ENCODE measurements at regions not wholly inside any gene's neighbourhood (a gene's known extent, or its start where the extent isn't known, plus 50 kb on each side); places are given as distances from the start of the nearest gene placed in this dataset.
A peak's percentile ranks its signal among the peaks of the same experiment; 100 is the strongest.

DNA sequence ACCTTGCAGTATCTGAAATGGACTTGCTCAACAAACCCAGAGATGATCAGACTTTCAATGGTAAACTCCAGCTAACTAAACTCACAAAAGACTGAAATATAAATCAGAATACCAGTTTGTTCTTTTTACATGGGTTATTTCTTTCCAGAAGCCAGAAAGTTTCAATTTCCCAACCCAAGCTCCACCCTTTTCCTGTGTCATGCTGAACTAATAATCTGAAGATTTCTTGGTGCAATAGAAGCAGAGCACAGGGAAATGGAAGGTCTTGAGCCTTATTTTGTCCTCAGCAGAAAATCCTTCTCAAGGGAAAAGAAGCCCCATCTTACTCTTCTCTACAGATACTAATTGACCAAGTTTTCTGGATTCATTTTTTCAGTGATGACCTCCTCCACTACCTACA lies 93.3 kb upstream of the PAPOLG start:
- Mint-ChIP-seq H3K4me3 (no peak overlapping the region), H3K9me3 (peaks cover 0 to 6% (median 0%) of the 10 kb centered on the region in 9 donors), H3K4me1 (peaks cover 0 to 28% (median 1%) of the 10 kb centered on the region in 4 donors), H3K36me3 (peaks cover 0 to 7% (median 0%) of the 10 kb centered on the region in 3 donors), H3K27ac (no peak overlapping the region), H3K27me3 (peaks cover 0 to 14% (median 7%) of the 10 kb centered on the region in 5 donors)
- no peak for DNase-seq
- POLR2A ChIA-PET: no interaction called here
- no peak for ATAC-seq

DNA sequence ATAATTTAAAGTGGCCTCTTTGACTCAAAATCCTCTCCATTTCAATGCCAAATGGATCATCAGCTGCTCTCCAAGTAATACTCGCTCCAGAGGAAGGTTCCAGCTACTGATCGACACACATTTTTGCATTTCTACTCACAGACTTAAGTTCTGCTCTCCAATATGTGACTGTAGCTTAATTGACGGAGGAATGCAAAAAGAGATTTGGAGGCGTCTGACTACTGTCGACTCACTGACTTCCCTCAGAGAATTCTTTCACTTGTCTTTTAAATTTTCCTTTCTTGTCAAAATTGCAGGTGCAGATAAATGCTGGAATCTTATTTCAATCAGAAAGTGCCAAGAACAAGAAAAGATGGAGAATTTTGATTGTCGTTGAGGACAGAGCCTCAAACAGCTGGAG lies 84.1 kb upstream of the PAPOLG start:
- Mint-ChIP-seq H3K4me1 (peaks cover 0 to 6% (median under 1%) of the 10 kb centered on the region in 4 donors), H3K36me3 (no peaks in the 10 kb centered on the region), H3K27ac (no peak overlapping the region), H3K4me3 (no peak overlapping the region), H3K9me3 (no peaks in the 10 kb centered on the region), H3K27me3 (no peaks in the 10 kb centered on the region)
- no peak for ATAC-seq
- no peak for DNase-seq
- POLR2A ChIA-PET: interaction anchor here (0.6 kb wide), 1 partner anchor 1896 kb away, joined by 9 read pairs; no protein-coding TSS in a partner anchor

- POLR2A ChIA-PET: no interaction called here
- Mint-ChIP-seq H3K27me3 (no peaks in the 10 kb centered on the region), H3K9me3 (no peaks in the 10 kb centered on the region), H3K27ac (peak overlapping the region in 1 of 10 donors; percentile 34), H3K4me3 (no peak overlapping the region), H3K36me3 (no peaks in the 10 kb centered on the region), H3K4me1 (peaks cover 0 to 6% (median under 1%) of the 10 kb centered on the region in 4 donors)
- DNase-seq (peak; percentile 44 to 84 (median 68)), ATAC-seq (peak; percentile 96 to 98)
These were observed 81.4 kb upstream of the PAPOLG start for GRCh38 chr2:60674524-60675165.

DNA sequence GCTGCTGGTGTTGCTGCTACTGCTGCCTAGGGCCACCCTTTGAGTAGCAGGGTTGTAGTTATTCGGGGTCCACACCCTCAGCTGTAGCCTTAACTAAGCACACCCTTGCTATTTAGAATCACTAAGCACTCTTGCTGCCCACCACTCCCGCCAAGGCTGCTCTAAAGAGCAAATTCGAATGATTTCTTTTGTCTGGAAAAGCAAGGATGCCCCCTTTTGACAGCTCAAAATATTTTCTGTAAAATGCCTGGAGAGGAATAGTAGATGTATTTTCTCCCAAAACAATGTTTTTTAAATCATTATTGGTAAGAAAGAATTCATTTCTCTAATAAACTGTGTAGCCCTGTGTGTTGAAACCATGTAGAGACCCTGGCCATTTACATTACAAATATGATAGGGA lies 80.8 kb upstream of the PAPOLG start:
- Mint-ChIP-seq H3K4me1 (peaks cover 0 to 6% (median under 1%) of the 10 kb centered on the region in 4 donors), H3K36me3 (no peaks in the 10 kb centered on the region), H3K27me3 (peaks cover 0 to 5% (median 2%) of the 10 kb centered on the region in 5 donors), H3K27ac (no peak overlapping the region), H3K9me3 (no peaks in the 10 kb centered on the region), H3K4me3 (no peak overlapping the region)
- DNase-seq (no peak), ATAC-seq (no peak)
- POLR2A ChIA-PET: no interaction called here

DNA sequence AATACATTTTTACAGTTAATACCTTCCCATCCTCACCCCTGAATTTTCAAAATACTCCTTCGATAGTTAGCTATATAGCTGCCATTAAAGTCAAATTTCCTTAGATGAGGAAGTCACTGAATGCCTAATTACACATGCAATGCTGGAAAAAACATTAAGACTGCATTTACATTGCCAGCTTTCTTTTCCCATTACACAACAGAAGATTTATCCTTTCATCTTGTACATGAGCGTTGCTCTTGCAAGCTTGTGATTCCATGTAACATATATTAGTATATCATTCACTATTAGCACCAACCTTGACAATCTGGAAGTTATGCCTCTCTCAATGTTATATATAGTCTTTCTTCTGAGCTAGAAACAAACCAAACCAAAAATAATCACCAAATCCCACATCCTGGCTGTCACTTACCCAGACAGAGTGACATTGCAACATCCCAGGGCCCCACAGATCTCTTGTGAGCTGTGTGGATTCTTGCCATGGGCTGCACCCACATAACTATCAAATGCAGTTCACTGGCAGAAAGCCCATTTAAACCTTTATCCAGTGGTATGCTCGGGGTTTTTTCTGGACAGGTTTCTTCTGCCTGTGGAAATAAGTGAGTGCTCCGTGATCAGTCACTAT lies 79.2 kb upstream of the PAPOLG start:
- Mint-ChIP-seq H3K9me3 (no peaks in the 10 kb centered on the region), H3K4me1 (peaks cover 0 to 6% (median under 1%) of the 10 kb centered on the region in 4 donors), H3K27ac (no peak overlapping the region), H3K36me3 (no peaks in the 10 kb centered on the region), H3K27me3 (peaks cover 0 to 5% (median 2%) of the 10 kb centered on the region in 5 donors), H3K4me3 (no peak overlapping the region)
- no peak for DNase-seq
- POLR2A ChIA-PET: no interaction called here
- no peak for ATAC-seq

DNA sequence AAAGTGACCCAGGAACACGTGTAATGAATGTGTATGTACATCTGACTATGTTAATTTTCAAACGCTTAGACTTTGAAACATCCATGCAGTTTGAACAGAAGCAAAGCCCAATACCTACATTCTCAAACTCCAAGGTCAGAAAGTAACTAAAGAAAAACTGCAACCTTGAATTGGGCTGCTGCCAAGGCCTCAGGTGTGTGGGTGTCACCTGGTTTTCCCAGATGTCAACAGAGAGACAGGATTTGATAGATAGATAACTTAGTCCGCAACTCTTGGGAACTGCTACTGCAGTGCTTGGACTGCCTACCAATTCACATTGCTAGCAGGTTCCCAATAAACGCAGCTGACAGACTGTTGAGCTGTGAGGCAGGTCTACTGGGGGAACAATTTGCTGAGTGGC lies 78.7 kb upstream of the PAPOLG start:
- Mint-ChIP-seq H3K4me1 (peaks cover 0 to 6% (median under 1%) of the 10 kb centered on the region in 4 donors), H3K27me3 (peaks cover 0 to 5% (median 2%) of the 10 kb centered on the region in 5 donors), H3K4me3 (no peak overlapping the region), H3K9me3 (no peaks in the 10 kb centered on the region), H3K27ac (no peak overlapping the region), H3K36me3 (no peaks in the 10 kb centered on the region)
- POLR2A ChIA-PET: interaction anchor here (0.7 kb wide), 1 partner anchor 9 kb away, joined by 3 read pairs; no protein-coding TSS in a partner anchor
- DNase-seq (no peak), ATAC-seq (no peak)

GRCh38 chr2:60678551-60678950 lies 77.5 kb upstream of the PAPOLG start:
- H3K4me3 Mint-ChIP-seq: no peak overlapping the region
- no peak overlapping the region for H3K27ac Mint-ChIP-seq
- ATAC-seq (no peak), DNase-seq (no peak)
- POLR2A ChIA-PET: no interaction called here
- no peaks in the 10 kb centered on the region for H3K9me3 Mint-ChIP-seq
- no peaks in the 10 kb centered on the region for H3K36me3 Mint-ChIP-seq
- peaks cover 0 to 10% (median 4%) of the 10 kb centered on the region in 5 donors for H3K27me3 Mint-ChIP-seq
- peaks cover 0 to 6% (median under 1%) of the 10 kb centered on the region in 4 donors for H3K4me1 Mint-ChIP-seq

GRCh38 chr2:60679036-60679780 lies 76.9 kb upstream of the PAPOLG start:
- no peaks in the 10 kb centered on the region for H3K36me3 Mint-ChIP-seq
- ATAC-seq (no peak), DNase-seq (no peak)
- H3K4me3 Mint-ChIP-seq: no peak overlapping the region
- peaks cover 0 to 6% (median under 1%) of the 10 kb centered on the region in 4 donors for H3K4me1 Mint-ChIP-seq
- peaks cover 0 to 10% (median 4%) of the 10 kb centered on the region in 5 donors for H3K27me3 Mint-ChIP-seq
- peak overlapping the region in 1 of 10 donors; percentile 35 for H3K27ac Mint-ChIP-seq
- POLR2A ChIA-PET: no interaction called here
- no peaks in the 10 kb centered on the region for H3K9me3 Mint-ChIP-seq

DNA sequence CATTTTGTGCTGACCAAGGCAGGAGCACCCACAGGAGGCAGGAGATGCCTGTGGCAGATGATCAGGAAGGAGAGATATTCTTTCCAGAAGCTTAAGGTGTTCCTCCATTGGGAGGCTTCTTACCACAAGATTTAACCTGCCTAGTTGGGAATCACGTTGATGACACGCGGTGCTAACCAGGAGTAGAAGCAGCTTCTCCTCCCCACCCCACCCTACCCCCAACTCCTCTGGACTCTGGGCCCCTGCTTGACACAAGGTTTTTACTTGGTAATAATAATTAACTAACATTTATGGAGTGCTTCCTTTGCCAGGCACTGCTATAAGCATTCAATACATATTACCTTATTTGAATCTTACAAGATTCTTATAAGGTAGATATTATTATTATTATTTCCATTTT lies 62.5 kb upstream of the PAPOLG start:
- H3K4me1 Mint-ChIP-seq: no peaks in the 10 kb centered on the region
- H3K27ac Mint-ChIP-seq: no peak overlapping the region
- peaks cover 0 to 7% (median 3%) of the 10 kb centered on the region in 5 donors for H3K27me3 Mint-ChIP-seq
- DNase-seq (no peak), ATAC-seq (no peak)
- H3K9me3 Mint-ChIP-seq: no peaks in the 10 kb centered on the region
- POLR2A ChIA-PET: no interaction called here
- no peaks in the 10 kb centered on the region for H3K36me3 Mint-ChIP-seq
- no peak overlapping the region for H3K4me3 Mint-ChIP-seq

GRCh38 chr2:60695793-60696192 lies 60.3 kb upstream of the PAPOLG start:
- POLR2A ChIA-PET: interaction anchor here (0.5 kb wide), 1 partner anchor 14 kb away, joined by 3 read pairs; no protein-coding TSS in a partner anchor
- Mint-ChIP-seq H3K27ac (no peak overlapping the region), H3K27me3 (peaks cover 0 to 6% (median 0%) of the 10 kb centered on the region in 5 donors), H3K4me1 (no peaks in the 10 kb centered on the region), H3K9me3 (no peaks in the 10 kb centered on the region), H3K4me3 (no peak overlapping the region), H3K36me3 (no peaks in the 10 kb centered on the region)
- no peak for DNase-seq
- no peak for ATAC-seq

DNA sequence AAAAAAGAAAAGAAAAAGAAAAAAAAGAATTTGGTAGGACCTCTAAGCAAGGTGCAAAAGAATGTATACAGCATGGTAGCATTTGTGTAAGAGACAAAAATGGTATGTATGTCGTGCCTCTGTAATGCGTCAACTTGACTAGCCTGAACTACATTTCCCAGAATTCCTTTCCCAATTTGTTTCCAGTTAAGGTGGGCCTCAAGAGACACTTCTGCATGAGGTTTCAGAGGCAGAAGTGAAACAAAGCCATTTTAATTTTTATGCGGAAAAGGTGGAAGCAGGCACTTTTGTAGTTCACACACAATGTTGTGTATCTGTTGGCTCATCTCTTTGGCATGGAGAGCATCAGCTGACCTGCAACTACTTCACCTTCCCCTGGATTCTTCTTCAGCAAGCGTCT lies 56.5 kb upstream of the PAPOLG start:
- H3K27me3 Mint-ChIP-seq: no peaks in the 10 kb centered on the region
- no peak overlapping the region for H3K4me3 Mint-ChIP-seq
- H3K27ac Mint-ChIP-seq: no peak overlapping the region
- H3K4me1 Mint-ChIP-seq: no peaks in the 10 kb centered on the region
- POLR2A ChIA-PET: no interaction called here
- no peaks in the 10 kb centered on the region for H3K36me3 Mint-ChIP-seq
- no peak for ATAC-seq
- H3K9me3 Mint-ChIP-seq: no peaks in the 10 kb centered on the region
- DNase-seq: no peak

DNA sequence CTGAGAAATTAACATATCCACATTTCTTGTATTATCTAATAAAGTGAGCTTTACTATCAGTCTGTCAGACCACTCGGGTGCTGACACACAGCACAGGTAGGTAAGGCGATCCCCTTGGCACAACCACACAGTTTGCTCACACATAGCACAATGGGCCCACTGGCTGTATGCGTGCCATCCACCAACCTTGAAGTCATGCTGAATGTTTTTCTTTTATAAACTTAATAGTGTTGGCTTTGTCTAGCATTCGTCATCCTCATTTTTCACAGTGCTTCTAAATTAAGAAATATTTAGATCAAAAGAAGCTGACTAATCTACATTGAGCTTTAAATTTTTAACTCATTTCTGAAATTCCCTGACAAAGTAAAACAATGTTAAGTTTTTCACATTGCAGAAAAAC lies 50.0 kb upstream of the PAPOLG start:
- Mint-ChIP-seq H3K4me3 (no peak overlapping the region), H3K9me3 (no peaks in the 10 kb centered on the region), H3K36me3 (no peaks in the 10 kb centered on the region), H3K27me3 (peaks cover 0 to 7% (median 5%) of the 10 kb centered on the region in 5 donors), H3K27ac (no peak overlapping the region), H3K4me1 (peaks cover 0 to 6% (median 2%) of the 10 kb centered on the region in 4 donors)
- POLR2A ChIA-PET: interaction anchor here (0.9 kb wide), 1 partner anchor 50 kb away, joined by 3 read pairs; the partner anchor contains the start of gene PAPOLG
- DNase-seq: no peak
- no peak for ATAC-seq

All from naive thymus-derived CD8-positive, alpha-beta T cell (primary cell).